ENCODE measurements at regions not wholly inside any gene's neighbourhood (a gene's known extent, or its start where the extent isn't known, plus 50 kb on each side); places are given as distances from the start of the nearest gene placed in this dataset.

DNA sequence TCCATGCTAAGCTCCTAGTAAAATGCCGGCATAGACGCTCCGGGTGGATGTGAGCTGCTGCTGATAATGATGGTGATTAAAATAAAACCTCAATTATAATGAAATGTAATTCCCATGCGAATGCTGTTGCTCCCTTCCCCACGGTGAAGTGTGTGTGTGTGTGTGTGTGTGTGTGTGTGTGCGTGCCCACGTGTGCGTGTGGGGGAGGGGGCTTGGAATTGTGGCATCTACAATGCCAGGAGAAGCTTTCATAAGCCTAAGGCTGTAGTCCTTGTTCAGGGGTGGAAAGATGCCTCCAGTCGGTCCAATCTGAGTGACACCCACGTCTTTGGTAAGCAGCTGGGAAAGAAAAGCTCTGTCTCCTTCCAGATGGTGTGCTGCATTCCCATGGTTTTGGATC is 137.9 kb downstream of the CDH26 start:
- H3K9me3 Mint-ChIP-seq, result peaks cover 36% of the 10 kb centered on the region
- H3K27me3 ChIP-seq (ENCODE audit: control insufficient read depth, insufficient read depth, low read length, poor library complexity, severe bottlenecking), result no peaks in the 10 kb centered on the region

DNA sequence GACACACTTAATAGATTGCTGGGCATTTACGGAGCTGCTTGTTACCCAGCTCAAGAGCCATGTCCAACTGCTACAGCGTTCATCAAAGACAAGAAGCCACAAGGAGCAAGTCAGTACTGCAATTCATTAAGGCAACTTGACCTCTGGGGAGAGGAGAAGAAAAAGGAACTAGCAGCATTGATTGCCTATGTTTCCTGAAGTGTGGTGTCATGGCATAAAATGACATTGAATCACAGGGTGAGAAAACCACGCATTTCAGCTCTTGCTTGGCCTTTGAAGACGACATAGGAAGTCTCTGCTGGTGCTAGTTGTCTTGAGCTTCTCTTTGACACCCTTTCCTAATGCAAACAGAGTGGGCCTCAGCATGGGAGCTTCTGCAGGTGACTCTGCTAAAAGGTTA is 139.1 kb downstream of the CDH26 start:
- peaks cover 4% of the 10 kb centered on the region for H3K9me3 ChIP-seq (ENCODE audit: control insufficient read depth, low read length)
- peaks cover 29% of the 10 kb centered on the region for H3K9me3 Mint-ChIP-seq
- H3K4me3 Mint-ChIP-seq, result no peak overlapping the region
- H3K27ac Mint-ChIP-seq, result no peak overlapping the region
- no peak overlapping the region for H3K27ac ChIP-seq (ENCODE audit: low read depth, low read length)
- TF ChIP-seq, protein P1, sequence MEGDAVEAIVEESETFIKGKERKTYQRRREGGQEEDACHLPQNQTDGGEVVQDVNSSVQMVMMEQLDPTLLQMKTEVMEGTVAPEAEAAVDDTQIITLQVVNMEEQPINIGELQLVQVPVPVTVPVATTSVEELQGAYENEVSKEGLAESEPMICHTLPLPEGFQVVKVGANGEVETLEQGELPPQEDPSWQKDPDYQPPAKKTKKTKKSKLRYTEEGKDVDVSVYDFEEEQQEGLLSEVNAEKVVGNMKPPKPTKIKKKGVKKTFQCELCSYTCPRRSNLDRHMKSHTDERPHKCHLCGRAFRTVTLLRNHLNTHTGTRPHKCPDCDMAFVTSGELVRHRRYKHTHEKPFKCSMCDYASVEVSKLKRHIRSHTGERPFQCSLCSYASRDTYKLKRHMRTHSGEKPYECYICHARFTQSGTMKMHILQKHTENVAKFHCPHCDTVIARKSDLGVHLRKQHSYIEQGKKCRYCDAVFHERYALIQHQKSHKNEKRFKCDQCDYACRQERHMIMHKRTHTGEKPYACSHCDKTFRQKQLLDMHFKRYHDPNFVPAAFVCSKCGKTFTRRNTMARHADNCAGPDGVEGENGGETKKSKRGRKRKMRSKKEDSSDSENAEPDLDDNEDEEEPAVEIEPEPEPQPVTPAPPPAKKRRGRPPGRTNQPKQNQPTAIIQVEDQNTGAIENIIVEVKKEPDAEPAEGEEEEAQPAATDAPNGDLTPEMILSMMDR (conservative IDR thresholded peaks at IDR 0.05), result no peak
- peaks cover 34% of the 10 kb centered on the region for H3K27me3 Mint-ChIP-seq (ENCODE audit: insufficient read depth)
- H3K36me3 ChIP-seq (ENCODE audit: control insufficient read depth, insufficient read depth, low read length), result no peaks in the 10 kb centered on the region
- no peaks in the 10 kb centered on the region for H3K4me1 Mint-ChIP-seq
- H3K27me3 ChIP-seq (ENCODE audit: control insufficient read depth, insufficient read depth, low read length, poor library complexity, severe bottlenecking), result no peaks in the 10 kb centered on the region
- H3K36me3 Mint-ChIP-seq (ENCODE audit: low read depth), result peaks cover 2% of the 10 kb centered on the region
- no peak overlapping the region for H3K4me3 ChIP-seq (ENCODE audit: low read length)
- H3K4me1 ChIP-seq (ENCODE audit: control insufficient read depth, insufficient read depth, low read length), result no peaks in the 10 kb centered on the region
- 80% methylated on average over 4 of the region's 4 CpGs for WGBS, 2 experiments (ENCODE audit: insufficient coverage in 1 of 2, insufficient read length in 1 of 2)
- no peak for DNase-seq
- no peak overlapping the region for H3K9ac ChIP-seq (ENCODE audit: extremely low read depth, low read length, poor library complexity, severe bottlenecking)

More for the DNA sequence above, 137.9 kb downstream of the CDH26 start:
- Mint-ChIP-seq H3K4me1 (no peaks in the 10 kb centered on the region), H3K27me3 (ENCODE audit: insufficient read depth) (peaks cover 31% of the 10 kb centered on the region), H3K36me3 (ENCODE audit: low read depth) (peaks cover 2% of the 10 kb centered on the region), H3K4me3 (no peak overlapping the region), H3K27ac (no peak overlapping the region)
- Histone ChIP-seq H3K27ac (ENCODE audit: low read depth, low read length) (no peak overlapping the region), H3K9me3 (ENCODE audit: control insufficient read depth, low read length) (peaks cover 4% of the 10 kb centered on the region), H3K9ac (ENCODE audit: extremely low read depth, low read length, poor library complexity, severe bottlenecking) (no peak overlapping the region), H3K4me1 (ENCODE audit: control insufficient read depth, insufficient read depth, low read length) (no peaks in the 10 kb centered on the region), H3K36me3 (ENCODE audit: control insufficient read depth, insufficient read depth, low read length) (no peaks in the 10 kb centered on the region), H3K4me3 (ENCODE audit: low read length) (no peak overlapping the region)
- no peak for DNase-seq
- WGBS, 2 experiments (ENCODE audit: insufficient coverage in 1 of 2, insufficient read length in 1 of 2), result 69 to 87% methylated on average over 2 to 10 of the region's 10 CpGs
- TF ChIP-seq, protein P1 (conservative IDR thresholded peaks at IDR 0.05), result no peak

DNA sequence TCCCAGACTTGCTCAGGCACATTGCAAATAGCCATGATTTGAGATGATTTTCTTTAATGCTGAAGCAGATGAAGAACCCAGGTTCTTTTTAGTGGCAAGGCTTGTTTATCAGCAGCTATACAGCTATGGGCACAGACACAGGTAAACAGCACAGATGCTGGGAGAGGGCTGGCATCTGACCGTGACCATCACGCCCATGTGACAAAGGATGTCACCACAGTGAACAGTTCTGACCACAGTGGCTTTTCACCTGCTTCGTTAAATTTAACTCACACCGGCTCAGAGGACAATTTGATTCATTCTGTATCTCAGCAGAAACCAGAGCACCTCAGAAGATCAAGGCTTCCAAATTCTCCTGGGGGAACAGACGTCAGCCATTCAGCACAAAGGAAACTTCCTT is 142.6 kb downstream of the CDH26 start:
- H3K27me3 Mint-ChIP-seq (ENCODE audit: insufficient read depth), result peaks cover 49% of the 10 kb centered on the region
- no peak for DNase-seq
- no peaks in the 10 kb centered on the region for H3K36me3 Mint-ChIP-seq (ENCODE audit: low read depth)
- Histone ChIP-seq H3K4me3 (ENCODE audit: low read length) (no peak overlapping the region), H3K36me3 (ENCODE audit: control insufficient read depth, insufficient read depth, low read length) (no peaks in the 10 kb centered on the region), H3K9me3 (ENCODE audit: control insufficient read depth, low read length) (no peaks in the 10 kb centered on the region), H3K27me3 (ENCODE audit: control insufficient read depth, insufficient read depth, low read length, poor library complexity, severe bottlenecking) (no peaks in the 10 kb centered on the region), H3K9ac (ENCODE audit: extremely low read depth, low read length, poor library complexity, severe bottlenecking) (no peak overlapping the region), H3K4me1 (ENCODE audit: control insufficient read depth, insufficient read depth, low read length) (no peaks in the 10 kb centered on the region), H3K27ac (ENCODE audit: low read depth, low read length) (no peak overlapping the region)
- WGBS, 2 experiments (ENCODE audit: insufficient coverage in 1 of 2, insufficient read length in 1 of 2), result 87 to 97% methylated on average over 5 of the region's 5 CpGs
- TF ChIP-seq, protein P1 (conservative IDR thresholded peaks at IDR 0.05), result no peak
- no peak overlapping the region for H3K27ac Mint-ChIP-seq
- H3K4me3 Mint-ChIP-seq, result no peak overlapping the region
- peaks cover 7% of the 10 kb centered on the region for H3K9me3 Mint-ChIP-seq
- H3K4me1 Mint-ChIP-seq, result peaks cover 10% of the 10 kb centered on the region

Data from endodermal cell (in vitro differentiated cells).